GM21723 (cell line): ENCODE measurements at regions not wholly inside any gene's neighbourhood (a gene's known extent, or its start where the extent isn't known, plus 50 kb on each side); places are given as distances from the start of the nearest gene placed in this dataset.
"Not testable (repeated sequence)": the region's sequence is repeated elsewhere in the genome, so short reads cannot be mapped to it uniquely, and the experiment has no call there.

Experiments
- ATAC-seq: cut with Tn5 transposase; IDR thresholded peaks from one replicate; pipeline ENCODE4 v1.9.1; 2021; ENCODE audit warnings: mild to moderate bottlenecking, moderate library complexity; ENCODE audit not compliant: unreplicated experiment

DNA sequence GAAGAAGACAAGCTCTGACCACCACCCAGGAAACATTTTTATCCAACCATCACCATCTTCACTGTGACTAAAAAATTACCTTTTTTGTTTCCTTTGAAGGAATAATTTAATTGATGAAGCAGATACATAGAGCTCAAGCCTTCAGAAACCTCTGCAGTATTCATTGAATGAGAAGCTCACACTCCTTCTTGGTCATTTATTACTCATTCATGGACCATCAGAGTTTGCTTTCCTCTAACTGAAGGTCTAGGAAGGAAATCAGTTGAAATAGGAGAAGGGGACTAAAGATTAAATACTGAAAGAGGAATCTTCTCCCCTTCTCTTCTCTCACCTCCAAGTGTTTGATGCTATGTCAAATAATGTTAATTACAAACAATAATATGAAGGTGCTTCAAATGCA, 290.6 kb upstream of the KLF3 start:
- no peak for ATAC-seq

DNA sequence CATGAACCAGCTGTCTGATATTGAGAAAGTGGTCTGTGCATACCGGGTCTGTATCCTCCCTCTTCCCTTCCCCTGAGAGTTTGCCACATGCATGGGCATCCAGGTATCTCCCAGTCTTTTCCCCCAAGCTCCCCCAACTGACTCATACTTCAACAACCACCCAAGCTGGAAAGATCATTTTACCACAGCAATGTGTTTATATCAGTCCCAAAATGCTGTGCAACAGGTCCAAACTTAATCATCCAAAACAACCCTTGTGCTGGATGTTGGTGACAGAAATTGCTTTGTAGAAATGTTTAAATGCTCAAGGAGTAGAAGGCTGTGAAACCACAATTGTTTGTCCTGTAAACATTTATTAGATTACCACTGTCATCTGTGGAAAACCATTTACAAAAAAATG, 286.8 kb upstream of the KLF3 start:
- no peak for ATAC-seq

DNA sequence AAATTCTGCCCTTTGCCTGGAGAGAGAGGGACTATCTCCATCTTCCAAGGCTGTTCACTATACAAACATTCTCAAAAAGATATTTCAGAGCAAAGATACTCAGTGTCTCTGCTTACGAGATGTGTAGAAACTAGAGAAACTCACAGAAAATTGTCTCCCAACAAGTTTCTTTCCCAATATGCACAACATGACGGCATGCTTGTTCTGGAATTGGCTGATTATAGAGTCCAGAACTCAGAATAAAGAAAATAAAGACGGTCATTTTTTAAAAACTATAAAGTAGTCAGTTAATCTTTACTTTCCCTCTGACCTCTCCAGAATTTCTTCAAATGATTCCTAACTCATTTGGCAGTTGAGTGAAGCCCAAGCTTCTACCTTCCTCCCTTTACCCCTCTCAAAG, 285.5 kb upstream of the KLF3 start:
- no peak for ATAC-seq

DNA sequence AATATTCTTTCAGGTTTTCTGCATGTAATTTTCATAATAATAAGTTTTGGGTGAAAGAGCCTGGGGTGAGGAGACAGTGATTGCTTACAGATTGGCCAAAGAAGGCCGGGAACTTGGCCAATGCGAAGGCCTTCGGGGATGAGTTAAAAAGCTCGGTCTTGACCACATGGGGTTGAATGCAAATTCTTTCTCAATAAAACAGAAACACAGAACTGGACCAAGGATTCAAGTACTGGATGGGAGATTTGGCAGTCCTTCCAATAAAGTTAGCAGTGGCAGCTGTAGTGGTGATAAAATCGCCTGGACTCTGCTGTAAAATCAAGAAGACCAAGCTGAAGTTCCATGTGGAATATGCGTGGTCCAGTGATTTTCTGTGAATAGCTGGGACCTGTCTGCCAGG, 282.2 kb upstream of the KLF3 start:
- ATAC-seq = no peak

DNA sequence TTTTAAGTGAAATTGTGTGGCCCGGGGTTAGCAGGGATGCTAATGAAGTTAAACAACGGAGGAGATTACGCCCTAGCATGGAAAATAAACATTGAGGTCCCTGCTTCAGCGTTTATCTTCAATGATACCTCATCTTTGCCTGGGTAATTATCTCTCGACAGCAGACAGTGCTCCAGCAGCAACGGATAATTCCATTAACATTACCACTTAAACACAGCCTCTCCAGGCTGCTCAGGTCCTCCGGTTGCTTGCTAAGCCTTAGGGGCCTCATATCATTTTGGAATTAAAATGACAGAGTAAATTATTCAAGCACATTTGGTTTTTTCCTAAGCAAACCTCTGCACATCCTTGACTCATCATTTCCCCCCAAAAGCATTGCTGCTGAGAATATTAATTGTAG, 281.5 kb upstream of the KLF3 start:
- ATAC-seq = no peak

DNA sequence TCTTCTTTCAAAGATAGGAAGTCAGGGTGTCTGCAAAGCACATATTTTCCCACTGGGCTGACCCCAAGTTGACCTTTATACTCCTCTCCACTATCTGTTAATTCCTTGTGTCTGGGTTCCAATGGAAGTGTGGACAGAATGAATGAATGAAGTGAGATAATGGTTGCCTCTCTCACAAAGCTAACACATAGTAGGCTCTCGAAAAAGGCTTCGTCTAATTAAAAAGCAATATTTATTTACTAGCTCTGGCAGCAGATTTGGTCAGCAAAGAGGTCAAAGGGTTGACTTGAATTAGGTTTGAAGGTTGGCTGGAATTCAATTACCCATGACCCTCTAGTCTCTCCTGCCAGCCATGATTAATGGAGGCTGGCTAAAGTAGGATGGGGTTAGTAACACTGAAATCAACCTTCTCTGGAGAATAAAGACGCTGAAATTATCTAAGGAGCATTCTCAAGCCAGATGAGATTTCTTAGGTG, 280.3 kb upstream of the KLF3 start:
- ATAC-seq = no peak

DNA sequence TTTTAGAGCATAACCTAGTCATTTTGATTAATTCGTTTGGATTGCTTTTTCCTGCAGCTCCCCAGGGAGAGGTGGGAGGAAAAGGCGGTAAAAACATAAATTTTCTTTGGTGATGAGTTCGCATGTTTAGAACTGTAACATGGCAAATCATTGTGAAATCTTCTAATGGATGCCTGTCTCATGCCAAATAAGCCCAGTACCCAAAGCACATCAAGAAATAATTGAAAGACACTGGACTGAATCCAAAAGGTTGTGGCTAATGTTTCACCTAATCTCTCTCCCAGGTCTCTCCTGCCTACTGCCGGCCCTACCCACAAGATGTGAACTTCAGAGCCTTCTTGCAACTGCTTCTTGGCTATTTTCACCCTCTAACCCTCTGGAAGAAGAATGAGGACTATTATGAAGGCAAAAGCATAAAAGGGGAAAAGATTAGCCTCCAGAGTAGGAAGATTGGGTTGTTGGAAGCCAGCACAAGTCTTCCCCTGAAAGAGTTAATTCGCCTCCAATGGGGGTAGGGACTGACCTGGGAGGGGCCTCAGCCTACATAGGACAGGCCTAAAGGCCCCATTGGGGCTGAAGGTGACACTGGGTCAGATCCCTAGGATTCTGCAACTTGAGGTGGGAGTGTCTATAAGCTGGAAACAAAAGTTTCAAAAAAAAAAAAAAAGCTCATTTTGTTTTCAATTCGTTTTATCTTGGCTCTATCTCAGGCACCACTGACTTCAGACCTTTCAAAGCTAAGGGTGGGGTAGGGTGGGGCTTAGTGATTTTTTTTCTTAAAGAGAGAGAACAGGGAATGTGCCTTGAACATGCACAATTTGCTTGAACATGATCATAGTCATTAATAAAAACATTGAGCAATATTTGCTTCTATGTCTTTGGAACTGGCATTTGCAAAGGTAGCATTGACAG, 278.6 kb upstream of the KLF3 start:
- no peak for ATAC-seq

DNA sequence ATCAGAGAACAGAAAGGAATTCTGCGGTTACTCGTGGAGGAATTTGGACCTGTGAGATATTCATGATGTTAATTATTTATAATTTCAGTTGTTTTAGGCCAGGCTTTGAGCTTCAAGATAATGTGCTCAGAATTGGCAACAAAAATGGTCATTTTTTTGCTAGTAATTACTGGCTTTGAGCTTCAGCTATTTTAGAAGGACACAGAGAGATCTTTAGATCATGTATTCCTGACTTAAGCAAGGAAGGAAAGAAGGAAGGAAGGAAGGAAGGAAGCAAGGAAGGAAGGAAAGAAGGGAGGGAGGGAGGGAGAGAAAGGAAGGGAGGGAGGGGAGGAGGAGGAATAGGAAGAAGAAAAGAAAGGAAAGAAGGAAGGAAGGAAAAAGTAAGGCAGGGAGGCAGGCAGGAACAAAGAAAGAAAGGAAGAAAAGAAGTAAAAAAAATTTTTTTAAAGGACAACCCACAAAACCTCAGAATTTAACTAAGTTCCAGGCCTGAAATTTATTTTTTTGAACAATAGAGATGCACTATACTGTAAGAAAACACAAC, 277.9 kb upstream of the KLF3 start:
- ATAC-seq = no peak

DNA sequence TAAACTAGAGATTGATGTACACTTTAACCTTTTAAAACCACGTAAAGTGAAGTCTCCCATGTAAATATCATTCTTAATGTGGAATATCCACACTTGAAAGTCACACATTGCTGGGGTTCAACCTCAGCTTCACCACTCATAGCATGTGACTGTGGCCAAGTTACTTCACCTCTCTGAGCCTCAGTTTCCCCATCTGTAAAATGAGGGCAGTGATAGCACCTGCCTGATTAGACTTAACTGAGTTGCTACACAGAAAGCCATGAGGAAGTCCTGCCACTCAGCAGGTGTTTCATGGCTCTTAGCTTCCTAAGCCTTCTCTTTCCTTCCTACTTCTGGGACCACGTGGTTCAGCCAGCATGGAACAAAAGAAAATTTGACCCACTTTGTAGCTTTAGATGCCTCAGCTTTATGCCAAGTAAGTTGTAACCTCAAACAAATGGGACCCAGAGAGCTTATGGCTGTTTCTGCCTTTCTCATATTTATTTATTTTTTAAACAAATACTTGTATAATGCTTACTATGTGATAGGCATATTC, 277.3 kb upstream of the KLF3 start:
- ATAC-seq = no peak

DNA sequence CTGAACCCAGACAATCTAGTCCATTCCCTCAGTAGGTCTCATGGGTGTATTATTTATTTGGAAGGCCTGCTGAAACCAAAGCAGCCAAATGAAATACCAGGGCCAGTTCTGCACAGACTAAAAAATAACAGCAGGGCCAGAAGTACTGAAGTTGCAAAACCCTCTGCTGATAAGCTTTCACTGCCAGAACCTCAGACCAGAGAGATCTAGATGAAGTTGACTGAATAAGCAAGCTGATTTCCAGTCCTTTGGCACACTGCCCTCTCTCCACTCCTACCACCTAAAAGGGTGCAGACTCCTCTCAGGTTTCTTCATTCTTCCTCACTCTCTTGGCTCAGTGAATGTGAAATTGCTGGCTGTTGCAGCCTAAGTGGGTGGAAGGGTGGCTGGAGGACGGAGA, 276.7 kb upstream of the KLF3 start:
- no peak for ATAC-seq

DNA sequence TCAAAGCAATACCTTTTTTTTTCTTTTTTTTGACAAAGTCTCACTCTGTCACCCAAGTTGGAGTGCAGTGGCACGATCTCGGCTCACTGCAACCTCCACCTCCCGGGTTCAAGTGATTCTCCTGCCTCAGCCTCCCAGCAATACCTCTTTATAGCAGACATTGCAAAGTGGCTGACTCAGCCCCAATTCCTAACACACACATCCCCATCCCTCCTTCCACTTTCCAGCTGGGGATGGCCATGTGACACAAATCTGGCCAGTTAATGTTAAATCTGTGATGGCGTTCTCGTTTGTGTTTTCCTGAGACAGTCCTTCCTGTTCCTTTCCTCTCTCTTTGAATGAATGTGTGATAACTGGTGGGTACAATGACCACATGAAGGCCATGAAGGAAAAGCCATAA, 276.2 kb upstream of the KLF3 start:
- no peak for ATAC-seq

DNA sequence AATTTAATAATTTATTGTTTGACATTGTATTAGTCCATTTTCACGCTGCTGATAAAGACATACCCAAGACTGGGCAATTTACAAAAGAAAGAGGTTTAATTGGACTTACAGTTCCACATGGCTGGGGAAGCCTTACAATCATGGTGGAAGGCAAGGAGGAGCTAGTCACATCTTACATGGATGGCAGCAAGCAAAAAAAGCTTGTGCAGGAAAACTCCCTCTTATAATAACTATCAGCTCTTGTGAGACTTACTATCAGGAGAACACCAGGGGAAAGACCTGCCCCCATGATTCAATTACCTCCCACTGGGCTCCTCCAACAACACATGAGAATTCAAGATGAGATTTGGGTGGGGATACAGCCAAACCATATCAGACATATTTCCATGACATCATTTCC, 275.1 kb upstream of the KLF3 start:
- ATAC-seq = not testable (repeated sequence)

DNA sequence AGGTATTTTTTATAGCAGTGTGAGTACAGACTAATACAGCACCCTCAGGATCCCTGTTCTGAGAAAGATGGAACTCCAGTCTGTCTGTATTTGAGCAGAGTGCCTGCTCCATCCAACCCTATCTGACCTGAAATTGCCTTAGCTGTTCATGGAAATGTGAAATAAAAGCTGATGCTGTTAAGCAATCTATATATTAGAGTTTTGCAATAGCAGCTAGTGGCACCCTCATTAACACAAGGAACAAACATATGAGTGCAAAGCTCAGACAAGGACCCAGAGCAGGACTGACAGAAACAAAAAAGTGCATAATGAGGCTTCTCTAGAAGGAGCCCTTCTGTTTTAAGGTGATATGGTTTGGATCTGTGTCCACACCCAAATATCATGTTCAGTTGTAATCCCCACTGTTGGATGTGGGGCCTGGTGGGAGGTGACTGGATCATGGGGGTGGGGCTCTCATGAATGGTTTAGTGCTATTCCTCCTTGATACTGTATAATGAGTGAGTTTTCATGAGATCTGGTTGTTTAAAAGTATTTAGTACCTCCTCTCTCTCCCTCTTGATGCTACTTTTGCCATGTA, 272.9 kb upstream of the KLF3 start:
- no peak for ATAC-seq

DNA sequence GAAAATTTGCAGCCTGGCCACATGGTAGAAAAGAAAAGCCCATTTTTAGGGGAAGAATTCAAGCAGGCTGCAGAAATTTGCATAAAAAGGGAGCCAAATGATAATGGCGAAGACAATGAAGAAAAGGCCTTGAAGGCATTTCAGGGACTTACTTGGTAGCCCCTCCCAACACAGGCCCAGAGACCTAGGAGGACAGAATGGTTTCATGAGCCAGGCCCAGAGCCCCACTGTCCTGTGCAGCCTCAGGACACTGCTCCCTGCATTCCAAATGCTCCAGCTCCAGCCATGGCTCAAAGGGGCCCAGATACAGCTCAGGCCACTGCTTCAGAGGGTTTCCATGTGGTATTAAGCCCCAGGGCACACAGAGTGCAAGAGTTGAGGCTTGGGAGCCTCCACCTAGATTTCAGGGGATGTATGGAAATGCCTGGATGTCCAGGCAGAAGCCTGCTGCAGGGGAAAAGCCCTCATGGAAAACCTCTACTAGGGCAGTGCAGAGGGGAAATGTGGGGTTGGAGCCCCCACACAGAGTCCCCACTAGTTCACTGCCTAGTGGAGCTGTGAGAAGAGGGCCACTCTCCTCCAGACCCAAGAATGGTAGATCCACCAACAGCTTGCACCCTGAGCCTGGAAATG, 271.7 kb upstream of the KLF3 start:
- ATAC-seq = no peak

DNA sequence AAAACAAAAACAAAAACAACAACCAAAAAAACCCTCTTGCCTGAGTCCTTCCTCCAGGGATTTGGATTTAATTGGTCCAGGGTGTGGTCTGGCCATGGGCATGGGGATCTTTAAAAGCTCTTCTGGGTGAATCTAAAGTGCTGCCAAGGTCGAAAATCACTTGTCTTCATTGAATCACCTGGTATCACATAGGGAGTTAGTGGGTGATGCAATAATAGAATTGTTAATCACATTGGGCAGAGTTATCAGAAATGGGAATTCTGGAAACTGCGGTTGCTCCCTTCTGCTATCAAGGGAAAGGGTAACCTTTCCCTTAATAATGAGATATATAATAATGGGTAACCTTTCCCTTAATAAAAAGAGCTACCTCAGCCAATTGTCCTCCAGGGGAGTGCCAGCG, 267.9 kb upstream of the KLF3 start:
- ATAC-seq = no peak

DNA sequence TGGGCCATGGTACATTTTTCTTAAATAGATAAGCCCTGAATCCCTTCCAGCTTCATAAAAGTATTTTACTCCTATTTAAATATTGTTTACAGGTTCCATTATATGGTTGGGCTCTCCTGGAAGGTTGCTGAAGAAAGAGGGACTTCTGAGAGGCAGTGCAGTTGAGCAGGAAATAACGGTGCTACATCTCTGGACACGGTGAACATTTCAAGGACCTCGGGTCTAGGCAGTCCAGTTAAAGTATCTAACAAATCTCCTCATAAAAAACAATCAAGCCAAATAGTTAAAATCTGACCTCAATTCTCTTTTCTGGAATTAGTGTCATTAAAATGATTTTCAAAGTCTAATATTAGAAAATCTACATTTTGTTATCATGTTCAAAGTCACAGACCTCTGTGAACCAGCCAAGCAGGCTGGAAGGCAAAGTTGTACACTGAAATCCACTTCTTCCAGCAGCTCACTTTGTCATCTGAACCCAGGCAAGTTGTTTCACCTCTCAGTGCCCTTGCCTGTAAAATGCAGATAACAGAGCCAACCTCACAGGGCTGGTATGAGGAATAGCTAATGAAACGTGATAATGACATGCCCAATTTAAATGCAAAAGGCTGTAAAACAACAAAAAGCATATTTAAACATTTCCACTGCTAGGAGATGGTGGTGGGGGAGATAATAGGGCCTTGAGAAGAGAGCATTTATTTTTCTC, 267.0 kb upstream of the KLF3 start:
- ATAC-seq = no peak

DNA sequence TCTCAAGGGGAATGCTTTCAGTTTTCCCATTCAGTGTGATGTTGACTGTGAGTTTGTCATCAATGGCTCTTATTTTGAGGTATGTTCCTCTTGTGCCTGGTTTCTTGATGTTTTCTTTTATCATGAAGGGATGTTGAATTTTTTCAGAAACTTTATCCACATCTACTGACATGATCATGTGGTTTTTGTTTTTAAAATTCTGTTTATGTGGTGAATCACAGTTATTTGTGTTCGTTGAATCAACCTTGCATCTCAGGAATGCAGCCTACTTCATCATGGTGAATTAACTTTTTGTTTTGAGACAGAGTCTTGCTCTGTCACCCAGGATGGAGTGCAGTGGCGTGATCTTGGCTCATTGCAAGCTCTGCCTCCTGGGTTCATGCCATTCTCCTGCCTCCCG, 263.1 kb upstream of the KLF3 start:
- no peak for ATAC-seq

DNA sequence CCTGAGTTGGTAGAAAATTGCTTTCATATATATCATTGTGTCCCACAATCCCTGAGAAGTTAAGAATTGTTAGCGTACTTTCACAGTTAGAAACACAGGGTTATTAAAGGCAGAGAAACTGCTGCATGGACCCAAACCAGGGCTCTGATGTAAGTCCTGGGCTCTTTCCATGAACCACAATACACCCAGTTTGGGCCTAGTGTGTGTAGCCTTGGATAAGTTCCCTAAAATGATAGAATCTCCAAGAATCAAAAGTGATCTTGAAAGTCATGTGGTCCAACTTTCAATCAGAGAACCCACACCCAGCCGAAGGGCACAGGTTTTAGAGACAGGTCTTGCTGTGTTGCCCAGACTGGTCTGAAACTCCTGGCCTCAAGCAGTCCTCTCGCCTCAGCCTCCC, 257.8 kb upstream of the KLF3 start:
- no peak for ATAC-seq

DNA sequence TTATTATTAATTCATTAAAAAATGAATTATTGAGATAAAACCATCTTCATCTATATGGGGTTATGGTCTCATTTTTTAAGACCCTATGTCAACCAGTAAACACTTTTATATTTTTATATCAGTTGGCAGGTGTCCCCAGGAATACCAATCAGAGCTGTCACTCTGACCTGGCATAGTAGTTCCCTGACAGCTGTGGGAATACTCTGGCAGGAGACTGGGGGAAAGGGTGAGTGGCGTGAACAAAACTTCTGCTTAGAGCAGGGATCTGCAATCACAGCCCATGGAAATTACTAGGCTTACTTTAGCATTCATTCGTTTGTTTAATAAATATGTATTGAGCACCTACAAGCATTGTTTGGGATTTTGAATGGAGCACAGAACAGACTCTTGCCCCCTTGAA, 254.1 kb upstream of the KLF3 start:
- ATAC-seq = no peak

DNA sequence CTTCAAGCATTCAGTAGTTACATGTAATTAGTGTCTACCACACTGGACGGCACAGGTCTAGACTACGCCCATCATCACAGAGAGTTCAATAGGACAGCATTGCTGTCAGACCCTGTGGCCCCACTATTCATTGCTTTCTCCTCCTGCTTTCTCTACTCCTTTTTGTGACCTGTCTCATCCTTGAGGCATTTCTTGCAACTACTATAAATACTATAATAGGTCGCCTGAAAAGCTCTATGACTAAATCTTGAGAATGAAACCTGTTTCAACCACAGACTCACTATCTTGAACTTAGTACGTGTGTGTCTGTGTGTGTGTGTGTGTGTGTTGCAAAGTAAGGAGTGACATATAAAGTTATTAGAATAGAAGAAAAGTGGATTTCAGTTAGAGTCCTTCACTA, 252.9 kb upstream of the KLF3 start:
- peak; percentile 92 for ATAC-seq

DNA sequence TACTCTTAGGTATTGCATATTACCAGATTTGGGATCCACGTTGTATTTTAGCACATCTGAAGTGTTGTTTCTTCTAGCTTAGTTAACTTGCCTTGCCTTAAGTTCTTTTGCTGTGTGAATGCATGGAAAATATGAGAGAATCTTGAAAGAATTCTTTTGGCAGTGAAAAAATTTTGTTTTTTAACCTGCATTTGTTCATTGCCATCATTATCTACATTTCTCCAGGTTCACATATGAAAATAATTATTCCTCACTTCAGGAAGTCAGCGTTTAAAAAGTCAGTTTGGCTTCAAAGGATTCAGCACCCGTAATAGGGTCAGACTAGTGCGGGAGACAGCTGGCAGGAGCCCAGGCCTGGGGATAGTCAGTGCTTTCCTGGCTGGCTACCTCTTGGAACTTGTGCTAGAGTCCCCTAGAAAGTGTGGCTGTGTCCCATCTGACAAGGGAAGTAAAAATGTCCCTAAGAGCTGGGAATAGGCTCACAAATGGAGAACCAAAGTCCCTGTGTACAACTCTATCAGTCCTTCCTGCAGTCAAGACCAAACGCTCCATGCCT, 251.9 kb upstream of the KLF3 start:
- no peak for ATAC-seq
